Gastroesophageal sphincter (tissue), 4 donors: ENCODE measurements at regions not wholly inside any gene's neighbourhood (a gene's known extent, or its start where the extent isn't known, plus 50 kb on each side); places are given as distances from the start of the nearest gene placed in this dataset.

ENCODE experiments used
- ATAC-seq: fragments of 150-250 bp; one replicate; pipeline ENCODE4 v1.9.1; 2016; ENCODE audit warnings: mild to moderate bottlenecking, moderate library complexity
- H3K27ac ChIP-seq, 4 donors: fragments of 200-600 bp; sonication (generic) in 3 of 4; 1 replicate in 3 of 4; 2 replicates in 1 of 4; pipeline ENCODE4 v1.5.1; 2016 to 2019
- H3K27me3 ChIP-seq: fragments of 200-600 bp; sonication (generic); one replicate; pipeline ENCODE4 v1.5.1; 2019
- H3K36me3 ChIP-seq, 2 donors: fragments of 200-600 bp; sonication (generic); one replicate each; pipeline ENCODE4 v1.5.1; 2019; ENCODE audit warnings: control low read depth in 1 of 2
- H3K4me1 ChIP-seq, 3 donors: fragments of 200-600 bp; sonication (generic); 1 replicate in 2 of 3; 2 replicates in 1 of 3; pipeline ENCODE4 v1.5.1; 2016 to 2019; ENCODE audit warnings: control low read depth in 2 of 3
- H3K4me3 ChIP-seq, 2 donors: fragments of 200-600 bp; sonication (generic); one replicate each; pipeline ENCODE4 v1.5.1; 2019; ENCODE audit warnings: mild to moderate bottlenecking in 1 of 2, moderate library complexity in 1 of 2
- H3K9me3 ChIP-seq, 3 donors: fragments of 200-600 bp; sonication (generic); one replicate each; pipeline ENCODE4 v1.5.1; 2017 to 2019; ENCODE audit warnings: control low read depth in 2 of 3
- EP300 ChIP-seq: sonication (generic); formaldehyde crosslinking; IDR thresholded peaks from one replicate; pipeline ENCODE4 v1.6.1; 2017; ENCODE audit warnings: antibody characterized with exemption, mild to moderate bottlenecking
- POLR2A ChIP-seq, 2 donors: fragments of 450-650 bp; IDR thresholded peaks; one replicate each; pipeline ENCODE4 v1.6.1; 2017; ENCODE audit warnings: antibody characterized with exemption in 2 of 2, mild to moderate bottlenecking in 2 of 2, moderate library complexity in 1 of 2
- POLR2AphosphoS5 ChIP-seq: sonication (generic); formaldehyde crosslinking; IDR thresholded peaks from one replicate; pipeline ENCODE4 v1.6.1; 2017; ENCODE audit warnings: antibody characterized with exemption
- WGBS, 2 donors: methylation state at CpG; one replicate each; pipeline ENCODE4 v1.1.5; 2018; ENCODE audit warnings: low coverage in 1 of 2; 5-methylcytosine and 5-hydroxymethylcytosine counted together
- TF ChIP-seq, protein P1 (sequence below), 4 experiments: fragments of 200-600 bp in 2 of 4; fragments of 450-650 bp in 2 of 4; sonication (generic) in 1 of 4; IDR thresholded peaks; one replicate each; pipeline ENCODE4 v1.5.1; 2017 to 2019; ENCODE audit warnings: antibody characterized with exemption in 4 of 4, mild to moderate bottlenecking in 2 of 4, moderate library complexity in 2 of 4

DNA sequence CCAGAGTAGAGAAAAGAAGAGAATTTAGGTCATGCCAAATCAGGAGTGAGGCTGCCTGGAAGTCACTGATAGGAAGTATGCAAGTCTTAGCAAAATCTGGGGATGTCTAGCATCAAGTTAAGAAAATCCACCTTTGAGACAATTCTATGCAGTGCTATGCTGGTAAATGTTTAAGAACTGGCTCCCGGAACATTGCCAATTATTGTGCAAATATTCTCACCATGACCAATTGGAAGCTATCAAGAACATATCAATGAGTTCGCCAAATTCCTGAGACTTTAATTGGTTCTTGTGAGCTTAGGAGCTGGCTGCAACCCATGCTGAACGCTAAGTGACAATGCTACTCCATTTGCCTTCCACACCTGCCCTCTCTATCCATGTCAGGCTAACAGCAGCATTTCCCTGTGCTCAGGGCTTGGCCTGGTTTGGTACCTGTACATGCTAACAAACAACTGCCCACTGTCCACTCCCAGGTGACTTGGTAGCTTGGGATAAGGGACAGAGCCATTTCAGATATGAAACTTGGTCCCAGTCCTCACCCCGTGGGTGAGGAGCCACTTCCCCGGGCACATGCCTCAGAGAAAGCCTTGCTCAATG, 172.9 kb upstream of the KLHL29 start:
- H3K4me3 ChIP-seq, result no peak overlapping the region
- 70 to 81% methylated on average over 2 to 3 of the region's 5 CpGs for WGBS, 2 donors
- TF ChIP-seq, protein P1, sequence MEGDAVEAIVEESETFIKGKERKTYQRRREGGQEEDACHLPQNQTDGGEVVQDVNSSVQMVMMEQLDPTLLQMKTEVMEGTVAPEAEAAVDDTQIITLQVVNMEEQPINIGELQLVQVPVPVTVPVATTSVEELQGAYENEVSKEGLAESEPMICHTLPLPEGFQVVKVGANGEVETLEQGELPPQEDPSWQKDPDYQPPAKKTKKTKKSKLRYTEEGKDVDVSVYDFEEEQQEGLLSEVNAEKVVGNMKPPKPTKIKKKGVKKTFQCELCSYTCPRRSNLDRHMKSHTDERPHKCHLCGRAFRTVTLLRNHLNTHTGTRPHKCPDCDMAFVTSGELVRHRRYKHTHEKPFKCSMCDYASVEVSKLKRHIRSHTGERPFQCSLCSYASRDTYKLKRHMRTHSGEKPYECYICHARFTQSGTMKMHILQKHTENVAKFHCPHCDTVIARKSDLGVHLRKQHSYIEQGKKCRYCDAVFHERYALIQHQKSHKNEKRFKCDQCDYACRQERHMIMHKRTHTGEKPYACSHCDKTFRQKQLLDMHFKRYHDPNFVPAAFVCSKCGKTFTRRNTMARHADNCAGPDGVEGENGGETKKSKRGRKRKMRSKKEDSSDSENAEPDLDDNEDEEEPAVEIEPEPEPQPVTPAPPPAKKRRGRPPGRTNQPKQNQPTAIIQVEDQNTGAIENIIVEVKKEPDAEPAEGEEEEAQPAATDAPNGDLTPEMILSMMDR (IDR thresholded peaks at IDR 0.05), result no peak
- TF ChIP-seq POLR2AphosphoS5 (no peak), POLR2A (IDR thresholded peaks at IDR 0.05) (no peak), EP300 (no peak)
- H3K27me3 ChIP-seq, result no peaks in the 10 kb centered on the region
- ATAC-seq, result no peak
- no peak overlapping the region for H3K27ac ChIP-seq
- H3K36me3 ChIP-seq, result no peaks in the 10 kb centered on the region
- no peaks in the 10 kb centered on the region for H3K4me1 ChIP-seq
- peaks cover 0 to 7% (median 0%) of the 10 kb centered on the region in 3 donors for H3K9me3 ChIP-seq

DNA sequence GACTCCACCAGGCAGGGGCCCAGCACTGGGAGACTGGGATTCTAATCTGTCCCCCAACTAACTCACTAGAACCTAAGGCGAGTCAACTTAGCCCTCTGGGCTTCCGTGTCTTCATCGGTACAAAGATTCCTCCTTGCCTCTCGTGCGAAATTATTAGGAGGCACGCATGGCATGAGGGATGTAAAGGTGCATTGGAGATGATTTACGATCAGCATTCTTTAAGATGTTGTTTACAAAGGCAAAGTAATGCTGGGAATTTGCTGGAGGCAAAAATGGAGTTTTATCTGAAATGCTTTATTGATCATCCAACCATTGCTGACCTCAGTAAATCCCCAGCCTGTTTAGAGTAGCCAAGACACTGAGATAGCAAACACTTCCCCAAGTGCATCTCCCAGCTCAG, 171.8 kb upstream of the KLHL29 start:
- Histone ChIP-seq H3K36me3 (no peaks in the 10 kb centered on the region), H3K4me3 (no peak overlapping the region), H3K27ac (no peak overlapping the region), H3K27me3 (no peaks in the 10 kb centered on the region), H3K9me3 (peaks cover 0 to 7% (median 0%) of the 10 kb centered on the region in 3 donors), H3K4me1 (no peaks in the 10 kb centered on the region)
- TF ChIP-seq, protein P1 (IDR thresholded peaks at IDR 0.05), result no peak
- TF ChIP-seq EP300, result no peak
- TF ChIP-seq POLR2AphosphoS5, result no peak
- no peak for TF ChIP-seq POLR2A (IDR thresholded peaks at IDR 0.05)
- ATAC-seq, result no peak
- 93 to 94% methylated on average over 2 to 7 of the region's 7 CpGs for WGBS, 2 donors

DNA sequence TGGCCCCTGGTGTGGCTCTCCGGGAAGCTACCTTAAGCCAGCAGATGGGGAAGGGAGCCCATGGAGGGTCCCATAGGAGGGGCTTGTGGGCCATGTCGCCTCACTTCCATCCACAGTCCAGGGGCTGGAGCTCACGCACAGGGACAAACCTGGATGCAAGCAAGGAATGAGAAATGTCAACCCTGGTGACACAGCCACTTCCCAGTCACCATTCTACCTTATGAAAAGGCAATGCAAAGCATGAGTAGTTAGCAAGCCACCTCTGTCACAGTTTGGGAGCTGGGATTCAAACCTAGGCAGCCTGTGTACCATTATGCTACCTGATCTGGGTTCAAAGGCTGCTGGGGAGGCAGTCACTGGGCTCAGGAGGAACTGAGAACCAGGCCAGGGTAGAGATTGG, 170.0 kb upstream of the KLHL29 start:
- no peaks in the 10 kb centered on the region for H3K27me3 ChIP-seq
- TF ChIP-seq POLR2AphosphoS5 (no peak), EP300 (no peak), POLR2A (IDR thresholded peaks at IDR 0.05) (no peak)
- TF ChIP-seq, protein P1 (IDR thresholded peaks at IDR 0.05), result no peak
- H3K27ac ChIP-seq, result no peak overlapping the region
- H3K4me1 ChIP-seq, result no peaks in the 10 kb centered on the region
- no peaks in the 10 kb centered on the region for H3K36me3 ChIP-seq
- H3K4me3 ChIP-seq, result no peak overlapping the region
- 83% methylated on average over 1 of the region's 3 CpGs; no CpG with 5 or more reads in 1 of the 2 donors for WGBS, 2 donors
- peaks cover 0 to 7% (median 0%) of the 10 kb centered on the region in 3 donors for H3K9me3 ChIP-seq
- ATAC-seq, result no peak

DNA sequence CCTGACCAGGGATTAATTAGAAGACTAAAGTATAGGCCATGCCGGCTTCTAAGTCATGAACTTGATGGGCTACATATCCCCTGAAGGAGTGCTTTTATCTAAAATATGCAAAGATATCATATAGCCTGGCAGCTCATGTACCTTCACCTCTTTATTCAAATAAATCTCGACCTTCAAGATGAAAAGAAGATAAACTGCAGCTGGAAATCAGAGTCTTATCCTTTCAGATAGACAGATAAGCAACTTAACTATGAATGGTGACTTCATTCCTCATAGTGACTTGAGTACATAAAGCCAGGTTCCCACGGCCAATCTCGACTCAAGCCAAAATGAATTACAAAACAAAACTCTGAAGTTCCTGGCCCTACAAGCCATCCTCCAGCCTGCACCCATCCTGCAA, 165.3 kb upstream of the KLHL29 start:
- Histone ChIP-seq H3K27ac (no peak overlapping the region), H3K9me3 (peaks cover 0 to 7% (median 0%) of the 10 kb centered on the region in 3 donors), H3K4me1 (no peaks in the 10 kb centered on the region), H3K27me3 (no peaks in the 10 kb centered on the region), H3K4me3 (no peak overlapping the region), H3K36me3 (no peaks in the 10 kb centered on the region)
- no peak for ATAC-seq
- no peak for TF ChIP-seq POLR2A (IDR thresholded peaks at IDR 0.05)
- TF ChIP-seq POLR2AphosphoS5, result no peak
- TF ChIP-seq, protein P1 (IDR thresholded peaks at IDR 0.05), result no peak
- TF ChIP-seq EP300, result no peak
- 41 to 62% methylated on average over 3 to 4 of the region's 4 CpGs for WGBS, 2 donors

DNA sequence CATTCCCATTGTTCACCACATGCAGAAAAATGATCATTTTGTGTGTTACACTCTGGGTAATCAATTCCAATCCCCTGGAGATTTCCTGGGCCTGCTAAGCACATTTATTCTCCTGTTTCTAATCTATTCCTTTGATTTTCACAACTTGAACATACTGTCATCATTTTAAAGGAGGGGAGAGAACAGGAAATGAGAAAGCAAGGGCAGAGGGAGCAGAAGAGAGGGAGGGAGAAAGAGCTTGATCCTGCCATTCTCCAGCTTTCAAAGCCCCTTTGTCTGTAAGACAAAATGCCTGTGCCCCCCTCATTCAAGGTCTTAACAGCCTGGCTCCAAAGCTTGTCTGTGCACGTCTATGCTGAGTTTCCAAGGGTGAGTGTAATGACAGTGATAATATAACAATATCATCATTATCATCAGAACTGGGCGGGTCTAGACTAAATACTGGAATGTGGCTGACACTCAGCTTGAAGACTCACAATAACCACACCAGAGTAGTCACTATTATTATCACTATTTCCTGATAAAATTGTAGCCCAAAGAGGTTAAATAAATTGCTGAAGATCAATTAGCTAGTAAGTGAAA, 164.4 kb upstream of the KLHL29 start:
- no peaks in the 10 kb centered on the region for H3K27me3 ChIP-seq
- 53 to 71% methylated on average over 2 of the region's 2 CpGs for WGBS, 2 donors
- no peak for ATAC-seq
- peaks cover 0 to 5% (median 0%) of the 10 kb centered on the region in 3 donors for H3K9me3 ChIP-seq
- TF ChIP-seq POLR2A (IDR thresholded peaks at IDR 0.05) (no peak), POLR2AphosphoS5 (no peak), EP300 (no peak)
- TF ChIP-seq, protein P1 (IDR thresholded peaks at IDR 0.05), result no peak
- H3K27ac ChIP-seq, result no peak overlapping the region
- no peak overlapping the region for H3K4me3 ChIP-seq
- no peaks in the 10 kb centered on the region for H3K4me1 ChIP-seq
- H3K36me3 ChIP-seq, result no peaks in the 10 kb centered on the region
